Fibroblast of mammary gland (primary cell): ENCODE measurements at regions not wholly inside any gene's neighbourhood (a gene's known extent, or its start where the extent isn't known, plus 50 kb on each side); places are given as distances from the start of the nearest gene placed in this dataset.

ENCODE experiments used
- DNase-seq: peaks from one replicate; pipeline ENCODE4 v3.0.0-alpha.2; 2010; ENCODE audit warnings: low read depth
- H3K4me3 ChIP-seq: 2 replicates; pipeline ENCODE4 v1.5.1; 2011; ENCODE audit warnings: low read depth, mild to moderate bottlenecking, low read length, moderate library complexity; ENCODE audit not compliant: control insufficient read depth
- CTCF ChIP-seq: conservative IDR thresholded peaks from 2 replicates; pipeline ENCODE4 v1.5.1; 2011; ENCODE audit warnings: low read depth, low read length, inconsistent platforms; ENCODE audit not compliant: control insufficient read depth, insufficient read depth

GRCh38 chr1:232367293-232367692, 262.6 kb downstream of the SIPA1L2 start:
- H3K4me3 ChIP-seq, result no peak overlapping the region
- no peak for TF ChIP-seq CTCF
- DNase-seq, result no peak

- no peak for TF ChIP-seq CTCF
- no peak overlapping the region for H3K4me3 ChIP-seq
- no peak for DNase-seq
These were observed 265.1 kb downstream of the SIPA1L2 start for GRCh38 chr1:232364654-232365382.

- TF ChIP-seq CTCF, result no peak
- H3K4me3 ChIP-seq, result no peak overlapping the region
- no peak for DNase-seq
These were observed 266.9 kb downstream of the SIPA1L2 start for GRCh38 chr1:232363008-232363407.

GRCh38 chr1:232357416-232357815, 272.5 kb downstream of the SIPA1L2 start:
- TF ChIP-seq CTCF, result no peak
- H3K4me3 ChIP-seq, result no peak overlapping the region
- no peak for DNase-seq

GRCh38 chr1:232355162-232356006, 274.5 kb downstream of the SIPA1L2 start:
- no peak for TF ChIP-seq CTCF
- no peak for DNase-seq
- no peak overlapping the region for H3K4me3 ChIP-seq

GRCh38 chr1:232353001-232353400, 276.9 kb downstream of the SIPA1L2 start:
- TF ChIP-seq CTCF, result no peak

More at GRCh38 chr1:232353001-232353400, 276.9 kb downstream of the SIPA1L2 start:
- DNase-seq, result peak; percentile 31
- no peak overlapping the region for H3K4me3 ChIP-seq
